Peyer's patch (tissue), 4 donors: ENCODE measurements at regions not wholly inside any gene's neighbourhood (a gene's known extent, or its start where the extent isn't known, plus 50 kb on each side); places are given as distances from the start of the nearest gene placed in this dataset.

Experiments used
- DNase-seq, 3 donors: peaks; one replicate each; pipeline ENCODE4 v3.0.0-alpha.2; 2017 to 2019
- H3K27ac ChIP-seq, 4 donors: fragments of 200-600 bp; sonication (generic); one replicate each; pipeline ENCODE4 v1.5.1; 2016 to 2019
- H3K27me3 ChIP-seq, 2 donors: fragments of 200-600 bp; sonication (generic); one replicate each; pipeline ENCODE4 v1.5.1; 2019
- H3K36me3 ChIP-seq, 3 donors: fragments of 200-600 bp; sonication (generic); one replicate each; pipeline ENCODE4 v1.5.1; 2016 to 2019
- H3K4me1 ChIP-seq, 4 donors: fragments of 200-600 bp; sonication (generic); one replicate each; pipeline ENCODE4 v1.5.1; 2016 to 2019
- H3K4me3 ChIP-seq, 4 donors: fragments of 200-600 bp; sonication (generic); 1 replicate in 3 of 4; 2 replicates in 1 of 4; pipeline ENCODE4 v1.5.1; 2016 to 2019; ENCODE audit warnings: mild to moderate bottlenecking in 1 of 4
- H3K9me3 ChIP-seq, 4 donors: fragments of 200-600 bp; sonication (generic); one replicate each; pipeline ENCODE4 v1.5.1; 2016 to 2019; ENCODE audit warnings: mild to moderate bottlenecking in 1 of 4
- POLR2A ChIP-seq, 2 donors: fragments of 450-650 bp; IDR thresholded peaks; one replicate each; pipeline ENCODE4 v1.5.1; 2017; ENCODE audit warnings: antibody characterized with exemption in 2 of 2, mild to moderate bottlenecking in 2 of 2, moderate library complexity in 2 of 2
- TF ChIP-seq, protein P1 (sequence below), 6 experiments: fragments of 450-650 bp in 4 of 6; fragments of 200-600 bp in 2 of 6; sonication (generic) in 1 of 6; IDR thresholded peaks; one replicate each; pipeline ENCODE4 v1.5.1; 2017 to 2019; ENCODE audit warnings: antibody characterized with exemption in 6 of 6, mild to moderate bottlenecking in 3 of 6, moderate library complexity in 1 of 6

DNA sequence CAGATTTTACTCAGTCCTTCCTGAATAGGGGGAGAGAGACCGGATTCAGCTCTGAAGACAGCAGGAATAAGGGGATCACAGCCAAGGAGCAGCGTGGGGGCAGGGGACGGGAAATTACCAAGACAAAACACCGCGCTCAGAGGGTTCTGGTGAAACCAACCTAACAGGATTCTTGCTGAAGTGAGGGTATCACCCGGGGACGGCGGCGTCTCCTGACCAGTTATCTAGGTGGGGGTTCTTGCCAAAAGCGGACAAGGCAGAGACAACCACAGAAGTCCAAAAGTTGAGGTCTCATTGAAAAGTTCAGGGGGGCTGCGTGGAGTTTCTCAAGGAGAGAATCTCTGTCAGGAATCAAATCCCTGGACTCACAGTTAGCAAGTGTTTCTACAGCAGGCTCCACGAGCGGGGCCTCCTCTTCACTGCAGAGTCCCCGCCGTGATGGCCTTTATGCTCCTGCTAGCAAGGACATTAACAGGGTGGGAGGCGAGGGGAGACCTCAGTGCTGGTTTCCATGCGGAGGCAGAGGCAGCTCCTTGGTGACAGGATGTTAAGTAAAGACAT lies 291.0 kb downstream of the BRD1 start:
- Histone ChIP-seq H3K9me3 (no peaks in the 10 kb centered on the region), H3K4me3 (no peak overlapping the region), H3K27ac (no peak overlapping the region), H3K27me3 (no peaks in the 10 kb centered on the region), H3K36me3 (no peaks in the 10 kb centered on the region), H3K4me1 (no peaks in the 10 kb centered on the region)
- no peak for TF ChIP-seq POLR2A (IDR thresholded peaks at IDR 0.05)
- TF ChIP-seq, protein P1, sequence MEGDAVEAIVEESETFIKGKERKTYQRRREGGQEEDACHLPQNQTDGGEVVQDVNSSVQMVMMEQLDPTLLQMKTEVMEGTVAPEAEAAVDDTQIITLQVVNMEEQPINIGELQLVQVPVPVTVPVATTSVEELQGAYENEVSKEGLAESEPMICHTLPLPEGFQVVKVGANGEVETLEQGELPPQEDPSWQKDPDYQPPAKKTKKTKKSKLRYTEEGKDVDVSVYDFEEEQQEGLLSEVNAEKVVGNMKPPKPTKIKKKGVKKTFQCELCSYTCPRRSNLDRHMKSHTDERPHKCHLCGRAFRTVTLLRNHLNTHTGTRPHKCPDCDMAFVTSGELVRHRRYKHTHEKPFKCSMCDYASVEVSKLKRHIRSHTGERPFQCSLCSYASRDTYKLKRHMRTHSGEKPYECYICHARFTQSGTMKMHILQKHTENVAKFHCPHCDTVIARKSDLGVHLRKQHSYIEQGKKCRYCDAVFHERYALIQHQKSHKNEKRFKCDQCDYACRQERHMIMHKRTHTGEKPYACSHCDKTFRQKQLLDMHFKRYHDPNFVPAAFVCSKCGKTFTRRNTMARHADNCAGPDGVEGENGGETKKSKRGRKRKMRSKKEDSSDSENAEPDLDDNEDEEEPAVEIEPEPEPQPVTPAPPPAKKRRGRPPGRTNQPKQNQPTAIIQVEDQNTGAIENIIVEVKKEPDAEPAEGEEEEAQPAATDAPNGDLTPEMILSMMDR (IDR thresholded peaks at IDR 0.05) = no peak
- DNase-seq = peak in 1 of 3 donors; percentile 21

DNA sequence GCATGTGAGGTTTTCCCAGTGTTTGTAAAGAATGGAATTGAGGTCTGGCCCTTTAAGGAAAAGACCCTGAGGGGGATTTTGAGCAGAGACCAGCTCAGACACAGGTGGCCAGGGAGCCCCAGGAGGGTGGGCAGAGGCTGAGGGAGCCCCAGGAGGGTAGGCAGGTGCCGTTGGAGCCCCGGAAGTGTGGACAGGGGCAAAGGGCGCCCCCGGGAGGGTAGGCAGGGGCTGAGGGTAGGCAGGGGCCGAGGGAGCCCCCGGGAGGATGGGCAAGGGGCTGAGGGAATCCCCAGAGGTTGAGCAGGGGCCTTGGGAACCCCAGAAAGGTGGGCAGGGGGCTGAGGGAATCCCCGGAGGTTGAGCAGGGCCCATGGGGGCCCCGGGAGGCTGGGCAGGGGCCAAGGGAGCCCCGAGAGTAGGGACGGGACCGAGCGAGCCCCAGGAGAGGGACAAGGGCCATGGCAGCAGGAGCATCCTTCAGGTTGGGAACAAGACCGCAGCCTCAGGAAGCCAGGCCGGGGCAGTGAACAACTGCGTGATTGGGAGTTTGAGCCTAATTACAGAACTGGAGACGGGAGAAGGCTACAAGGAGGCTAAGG lies 292.0 kb downstream of the BRD1 start:
- Histone ChIP-seq H3K4me3 (no peak overlapping the region), H3K27me3 (no peaks in the 10 kb centered on the region), H3K4me1 (no peaks in the 10 kb centered on the region), H3K36me3 (no peaks in the 10 kb centered on the region), H3K9me3 (no peaks in the 10 kb centered on the region), H3K27ac (no peak overlapping the region)
- no peak for TF ChIP-seq POLR2A (IDR thresholded peaks at IDR 0.05)
- TF ChIP-seq, protein P1 (IDR thresholded peaks at IDR 0.05) = no peak
- peak in 1 of 3 donors; percentile 16 for DNase-seq

DNA sequence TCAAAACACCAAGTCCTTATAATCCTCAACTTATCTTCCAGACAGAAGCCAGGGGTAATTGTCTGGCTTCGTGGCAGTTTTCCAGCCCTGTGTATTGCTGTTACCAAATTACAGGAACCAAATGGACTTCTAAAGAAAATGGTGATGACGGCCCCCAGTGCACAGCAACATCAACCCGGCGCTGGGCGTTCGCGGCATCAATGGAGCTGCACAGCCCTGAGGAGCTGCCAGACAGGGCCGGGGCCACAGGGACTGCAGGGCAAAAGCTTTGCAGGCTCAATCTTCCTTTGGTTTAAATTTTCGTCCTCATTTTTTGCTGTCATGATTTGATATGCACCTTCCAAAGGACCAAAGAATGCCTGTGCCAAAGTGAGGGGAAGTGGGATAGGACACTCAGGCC lies 292.5 kb downstream of the BRD1 start:
- no peaks in the 10 kb centered on the region for H3K9me3 ChIP-seq
- no peaks in the 10 kb centered on the region for H3K27me3 ChIP-seq
- DNase-seq = peak in 1 of 3 donors; percentile 23
- TF ChIP-seq, protein P1 (IDR thresholded peaks at IDR 0.05) = no peak
- TF ChIP-seq POLR2A (IDR thresholded peaks at IDR 0.05) = no peak
- H3K36me3 ChIP-seq = no peaks in the 10 kb centered on the region
- no peak overlapping the region for H3K4me3 ChIP-seq
- H3K27ac ChIP-seq = no peak overlapping the region
- H3K4me1 ChIP-seq = no peaks in the 10 kb centered on the region

DNA sequence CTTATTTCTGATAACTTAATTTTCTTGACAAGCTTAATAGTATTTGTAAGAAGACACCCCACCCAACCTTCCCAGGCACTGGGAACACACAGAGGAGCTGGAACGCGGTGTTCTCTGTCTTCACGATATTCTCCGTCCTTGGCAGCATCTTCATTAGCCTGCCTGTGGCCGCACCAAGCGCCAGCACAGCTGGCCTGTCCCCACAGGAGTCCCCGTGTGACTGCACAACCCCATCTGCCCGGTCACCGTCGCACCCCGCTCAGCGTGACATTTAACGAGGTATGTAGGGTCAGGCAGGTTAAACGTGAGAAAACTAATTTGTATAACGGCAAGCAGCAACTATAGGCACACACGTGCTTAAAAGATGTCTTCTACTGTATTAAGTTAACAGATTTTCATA lies 293.3 kb downstream of the BRD1 start:
- Histone ChIP-seq H3K27me3 (no peaks in the 10 kb centered on the region), H3K4me3 (no peak overlapping the region), H3K27ac (no peak overlapping the region), H3K36me3 (no peaks in the 10 kb centered on the region), H3K9me3 (no peaks in the 10 kb centered on the region), H3K4me1 (no peaks in the 10 kb centered on the region)
- DNase-seq = peak in 1 of 3 donors; percentile 42
- TF ChIP-seq, protein P1 (IDR thresholded peaks at IDR 0.05) = no peak
- no peak for TF ChIP-seq POLR2A (IDR thresholded peaks at IDR 0.05)

DNA sequence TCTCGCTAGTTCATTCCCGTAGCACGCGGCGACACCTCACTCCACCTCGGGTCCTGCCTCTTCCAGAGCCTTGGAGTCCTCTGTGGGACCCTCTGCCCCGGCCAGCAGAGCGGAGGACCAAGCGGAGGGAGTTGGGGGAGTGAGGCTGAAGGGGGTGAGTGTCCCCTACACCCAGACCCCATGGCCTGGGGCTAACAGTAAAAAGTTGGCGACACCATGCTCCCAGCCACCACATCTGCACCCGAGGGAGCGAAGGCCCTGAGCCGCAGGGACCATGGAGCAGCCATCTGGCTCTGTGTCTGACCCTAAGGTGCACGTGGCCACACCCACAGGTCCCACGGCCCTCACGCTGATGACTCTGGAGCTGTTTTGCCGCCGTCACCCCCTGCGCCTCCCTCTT lies 293.8 kb downstream of the BRD1 start:
- Histone ChIP-seq H3K27me3 (no peaks in the 10 kb centered on the region), H3K36me3 (no peaks in the 10 kb centered on the region), H3K9me3 (no peaks in the 10 kb centered on the region), H3K4me3 (no peak overlapping the region), H3K27ac (no peak overlapping the region), H3K4me1 (no peaks in the 10 kb centered on the region)
- TF ChIP-seq, protein P1 (IDR thresholded peaks at IDR 0.05) = no peak
- no peak for TF ChIP-seq POLR2A (IDR thresholded peaks at IDR 0.05)
- peak in 2 of 3 donors; percentile 24 to 28 for DNase-seq
